ENCODE measurements at regions not wholly inside any gene's neighbourhood (a gene's known extent, or its start where the extent isn't known, plus 50 kb on each side); places are given as distances from the start of the nearest gene placed in this dataset.

- H4K20me1 ChIP-seq (ENCODE audit: insufficient read depth, low read length): no peaks in the 10 kb centered on the region
- H3K9me3 ChIP-seq (ENCODE audit: insufficient read depth, low read depth, low read length): no peaks in the 10 kb centered on the region
- no peaks in the 10 kb centered on the region for H3K36me3 ChIP-seq (ENCODE audit: insufficient read depth, low read length)
- Mint-ChIP-seq H3K9me3 (ENCODE audit: unreplicated experiment) (peaks cover 5% of the 10 kb centered on the region), H3K4me1 (ENCODE audit: low read depth, unreplicated experiment) (peaks cover 14% of the 10 kb centered on the region), H3K27ac (ENCODE audit: unreplicated experiment) (no peak overlapping the region), H3K36me3 (ENCODE audit: low read depth, unreplicated experiment) (no peaks in the 10 kb centered on the region), H3K27me3 (ENCODE audit: low read depth, unreplicated experiment) (peaks cover 10% of the 10 kb centered on the region), H3K4me3 (ENCODE audit: unreplicated experiment) (no peak overlapping the region)
- no peaks in the 10 kb centered on the region for H3K27me3 ChIP-seq (ENCODE audit: insufficient read depth, low read length)
- H3K9ac ChIP-seq (ENCODE audit: low read length): no peak overlapping the region
- FAIRE-seq (no peak), DNase-seq (ENCODE audit: low read depth) (no peak)
- H3K4me2 ChIP-seq (ENCODE audit: low read length): no peak overlapping the region
- H3K79me2 ChIP-seq (ENCODE audit: insufficient read depth, low read length): no peaks in the 10 kb centered on the region
- peaks cover 16% of the 10 kb centered on the region for H3K4me1 ChIP-seq (ENCODE audit: insufficient read depth, low read length)
- TF ChIP-seq CTCF (IDR thresholded peaks at IDR 0.05; ENCODE audit: insufficient read depth, low read depth, low read length): no peak
- no peak for TF ChIP-seq EZH2 (IDR thresholded peaks at IDR 0.05; ENCODE audit: insufficient read depth, low read length)
- H3K27ac ChIP-seq (ENCODE audit: low read depth, low read length): no peak overlapping the region
- no peak overlapping the region for H3K4me3 ChIP-seq (ENCODE audit: insufficient read depth, low read depth, low read length)
- no peak overlapping the region for H2AFZ ChIP-seq (ENCODE audit: low read depth, low read length)
These were observed 301.0 kb downstream of the ACTL7B start for GRCh38 chr9:108554831-108555230.

- FAIRE-seq (no peak), DNase-seq (ENCODE audit: low read depth) (no peak)
- Histone ChIP-seq H3K79me2 (ENCODE audit: insufficient read depth, low read length) (no peaks in the 10 kb centered on the region), H3K4me2 (ENCODE audit: low read length) (no peak overlapping the region), H3K9ac (ENCODE audit: low read length) (no peak overlapping the region), H3K27ac (ENCODE audit: low read depth, low read length) (no peak overlapping the region), H4K20me1 (ENCODE audit: insufficient read depth, low read length) (no peaks in the 10 kb centered on the region), H3K9me3 (ENCODE audit: insufficient read depth, low read depth, low read length) (no peaks in the 10 kb centered on the region), H2AFZ (ENCODE audit: low read depth, low read length) (no peak overlapping the region), H3K4me3 (ENCODE audit: insufficient read depth, low read depth, low read length) (no peak overlapping the region), H3K36me3 (ENCODE audit: insufficient read depth, low read length) (no peaks in the 10 kb centered on the region), H3K4me1 (ENCODE audit: insufficient read depth, low read length) (peaks cover 16% of the 10 kb centered on the region), H3K27me3 (ENCODE audit: insufficient read depth, low read length) (no peaks in the 10 kb centered on the region)
- no peak overlapping the region for H3K4me3 Mint-ChIP-seq (ENCODE audit: unreplicated experiment)
- no peak overlapping the region for H3K27ac Mint-ChIP-seq (ENCODE audit: unreplicated experiment)
- H3K9me3 Mint-ChIP-seq (ENCODE audit: unreplicated experiment): peaks cover 4% of the 10 kb centered on the region
- H3K27me3 Mint-ChIP-seq (ENCODE audit: low read depth, unreplicated experiment): peaks cover 8% of the 10 kb centered on the region
- H3K4me1 Mint-ChIP-seq (ENCODE audit: low read depth, unreplicated experiment): peaks cover 14% of the 10 kb centered on the region
- TF ChIP-seq CTCF (IDR thresholded peaks at IDR 0.05; ENCODE audit: insufficient read depth, low read depth, low read length): no peak
- no peak for TF ChIP-seq EZH2 (IDR thresholded peaks at IDR 0.05; ENCODE audit: insufficient read depth, low read length)
- no peaks in the 10 kb centered on the region for H3K36me3 Mint-ChIP-seq (ENCODE audit: low read depth, unreplicated experiment)
These were observed 302.6 kb downstream of the ACTL7B start for GRCh38 chr9:108553111-108553635.

GRCh38 chr9:108552459-108553040 is 303.2 kb downstream of the ACTL7B start:
- Mint-ChIP-seq H3K27ac (ENCODE audit: unreplicated experiment) (peak overlapping the region; percentile 14), H3K4me1 (ENCODE audit: low read depth, unreplicated experiment) (peaks cover 14% of the 10 kb centered on the region), H3K36me3 (ENCODE audit: low read depth, unreplicated experiment) (no peaks in the 10 kb centered on the region), H3K9me3 (ENCODE audit: unreplicated experiment) (no peaks in the 10 kb centered on the region), H3K4me3 (ENCODE audit: unreplicated experiment) (no peak overlapping the region), H3K27me3 (ENCODE audit: low read depth, unreplicated experiment) (peaks cover 2% of the 10 kb centered on the region)
- Histone ChIP-seq H3K4me3 (ENCODE audit: insufficient read depth, low read depth, low read length) (no peak overlapping the region), H3K36me3 (ENCODE audit: insufficient read depth, low read length) (no peaks in the 10 kb centered on the region), H2AFZ (ENCODE audit: low read depth, low read length) (no peak overlapping the region), H3K4me2 (ENCODE audit: low read length) (no peak overlapping the region), H3K4me1 (ENCODE audit: insufficient read depth, low read length) (peaks cover 16% of the 10 kb centered on the region), H3K9ac (ENCODE audit: low read length) (no peak overlapping the region), H3K27ac (ENCODE audit: low read depth, low read length) (no peak overlapping the region), H3K79me2 (ENCODE audit: insufficient read depth, low read length) (no peaks in the 10 kb centered on the region), H3K27me3 (ENCODE audit: insufficient read depth, low read length) (no peaks in the 10 kb centered on the region), H3K9me3 (ENCODE audit: insufficient read depth, low read depth, low read length) (no peaks in the 10 kb centered on the region), H4K20me1 (ENCODE audit: insufficient read depth, low read length) (no peaks in the 10 kb centered on the region)
- FAIRE-seq (no peak), DNase-seq (ENCODE audit: low read depth) (peak; percentile 78)
- TF ChIP-seq CTCF (IDR thresholded peaks at IDR 0.05; ENCODE audit: insufficient read depth, low read depth, low read length) (no peak), EZH2 (IDR thresholded peaks at IDR 0.05; ENCODE audit: insufficient read depth, low read length) (no peak)

Data from astrocyte (in vitro differentiated cells and primary cell).